ENCODE measurements at regions not wholly inside any gene's neighbourhood (a gene's known extent, or its start where the extent isn't known, plus 50 kb on each side); places are given as distances from the start of the nearest gene placed in this dataset.

GRCh38 chr10:24127516-24127915, 81.4 kb upstream of the KIAA1217 start:
- TF ChIP-seq CTCF (conservative IDR thresholded peaks at IDR 0.05), result no peak
- no peak for TF ChIP-seq EZH2 (IDR thresholded peaks at IDR 0.05; ENCODE audit: low read depth)
